Thyroid gland (tissue), 4 donors: ENCODE measurements at regions not wholly inside any gene's neighbourhood (a gene's known extent, or its start where the extent isn't known, plus 50 kb on each side); places are given as distances from the start of the nearest gene placed in this dataset.
"Not testable (repeated sequence)": the region's sequence is repeated elsewhere in the genome, so short reads cannot be mapped to it uniquely, and the experiment has no call there.

Experiments used
- DNase-seq, 2 donors: peaks; one replicate each; pipeline ENCODE4 v3.0.0-alpha.2; 2019
- H3K27ac ChIP-seq, 3 donors: fragments of 200-600 bp; sonication (generic); 1 replicate in 2 of 3; 2 replicates in 1 of 3; pipeline ENCODE4 v1.5.1; 2016 to 2019; ENCODE audit warnings: mild to moderate bottlenecking in 1 of 3, moderate library complexity in 1 of 3
- H3K27me3 ChIP-seq: fragments of 200-600 bp; sonication (generic); one replicate; pipeline ENCODE4 v1.5.1; 2019
- H3K36me3 ChIP-seq, 2 donors: fragments of 200-600 bp; sonication (generic); one replicate each; pipeline ENCODE4 v1.5.1; 2016 to 2019
- H3K4me1 ChIP-seq, 2 donors: fragments of 200-600 bp; sonication (generic); one replicate each; pipeline ENCODE4 v1.5.1; 2017 to 2019
- H3K4me3 ChIP-seq, 3 donors: fragments of 200-600 bp; sonication (generic); replicated peaks in 1 of 3; 1 replicate in 2 of 3; 2 replicates in 1 of 3; pipeline ENCODE4 v1.5.1; 2016; ENCODE audit warnings: mild to moderate bottlenecking in 1 of 3
- H3K9me3 ChIP-seq: fragments of 200-600 bp; sonication (generic); one replicate; pipeline ENCODE4 v1.5.1; 2017
- CTCF ChIP-seq, 6 experiments: fragments of 200-600 bp in 3 of 6; fragments of 450-650 bp in 3 of 6; sonication (generic) in 3 of 6; IDR thresholded peaks; one replicate each; pipeline ENCODE4 v1.5.1; 2016 to 2019; ENCODE audit warnings: antibody characterized with exemption in 6 of 6, mild to moderate bottlenecking in 2 of 6, inconsistent platforms in 1 of 6, moderate library complexity in 1 of 6
- POLR2A ChIP-seq, 2 donors: fragments of 450-650 bp; IDR thresholded peaks; one replicate each; pipeline ENCODE4 v1.6.1; 2017; ENCODE audit warnings: antibody characterized with exemption in 2 of 2, mild to moderate bottlenecking in 2 of 2, moderate library complexity in 1 of 2
- WGBS, 2 donors: methylation state at CpG; one replicate each; pipeline ENCODE4 v1.1.5; 2017; 5-methylcytosine and 5-hydroxymethylcytosine counted together
- intact Hi-C: fragments of 100-400 bp; cut with DNase I; formaldehyde crosslinking; loops from one replicate; pipeline ENCODE4 v1.15.1; 2023

DNA sequence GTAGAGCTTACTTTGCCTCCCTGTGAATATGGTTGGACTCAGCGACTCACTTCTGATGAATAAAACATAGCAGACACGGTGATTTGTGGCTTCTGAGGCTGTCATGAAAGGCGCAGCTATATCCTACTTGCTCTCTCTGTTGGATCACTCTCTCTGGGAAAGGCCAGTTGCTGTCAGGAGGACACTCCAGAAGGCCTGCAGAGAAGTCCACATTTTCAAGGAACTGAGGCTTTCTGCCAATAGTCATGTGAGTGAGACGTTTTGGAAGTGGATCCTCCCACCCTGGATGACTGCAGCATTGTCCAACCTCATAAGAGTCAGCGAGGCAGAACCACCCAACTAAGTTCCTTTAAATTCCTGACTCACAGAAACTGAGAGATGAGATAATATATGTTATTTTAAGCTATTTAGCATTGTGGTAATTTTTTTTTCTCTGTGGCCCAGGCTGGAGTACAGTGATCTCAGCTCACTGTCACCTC lies 156.0 kb upstream of the MAST4 start:
- Histone ChIP-seq H3K9me3 (no peaks in the 10 kb centered on the region), H3K27me3 (no peaks in the 10 kb centered on the region), H3K4me3 (no peak overlapping the region), H3K27ac (no peak overlapping the region), H3K4me1 (no peaks in the 10 kb centered on the region), H3K36me3 (no peaks in the 10 kb centered on the region)
- TF ChIP-seq POLR2A (IDR thresholded peaks at IDR 0.05): no peak
- TF ChIP-seq CTCF (IDR thresholded peaks at IDR 0.05): no peak
- intact Hi-C loops: no loop called here
- DNase-seq: no peak
- 62 to 68% methylated on average over 5 of the region's 5 CpGs for WGBS, 2 donors

DNA sequence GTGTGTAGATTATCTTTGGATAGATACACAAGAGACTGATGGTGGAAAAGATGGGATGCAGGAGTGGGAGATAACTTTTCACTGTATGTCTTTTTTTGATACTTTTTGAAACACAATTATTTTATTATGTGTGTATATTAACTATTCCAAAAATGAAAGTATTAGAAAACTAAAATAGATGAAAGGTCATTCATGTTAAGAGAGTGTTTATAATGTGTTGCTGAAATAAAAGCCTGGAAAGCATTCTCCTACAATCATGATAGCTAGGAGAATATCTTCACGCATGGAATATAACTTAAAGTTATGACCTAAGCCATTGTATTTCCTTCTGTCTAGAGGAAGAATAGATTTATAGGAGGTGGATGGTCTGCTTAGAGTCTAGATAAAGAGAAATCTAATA lies 154.8 kb upstream of the MAST4 start:
- no peak for DNase-seq
- Histone ChIP-seq H3K27ac (no peak overlapping the region), H3K4me1 (no peaks in the 10 kb centered on the region), H3K4me3 (no peak overlapping the region), H3K9me3 (no peaks in the 10 kb centered on the region), H3K27me3 (no peaks in the 10 kb centered on the region), H3K36me3 (no peaks in the 10 kb centered on the region)
- intact Hi-C loops: no loop called here
- TF ChIP-seq CTCF (IDR thresholded peaks at IDR 0.05) (no peak), POLR2A (IDR thresholded peaks at IDR 0.05) (no peak)
- WGBS, 2 donors: 93 to 94% methylated on average over 1 of the region's 1 CpG

- Histone ChIP-seq H3K36me3 (no peaks in the 10 kb centered on the region), H3K27ac (no peak overlapping the region), H3K4me1 (no peaks in the 10 kb centered on the region), H3K4me3 (no peak overlapping the region), H3K9me3 (no peaks in the 10 kb centered on the region), H3K27me3 (no peaks in the 10 kb centered on the region)
- no peak for DNase-seq
- intact Hi-C loops: no loop called here
- TF ChIP-seq CTCF (IDR thresholded peaks at IDR 0.05) (no peak), POLR2A (IDR thresholded peaks at IDR 0.05) (no peak)
- 73 to 80% methylated on average over 5 of the region's 5 CpGs for WGBS, 2 donors
Observed at GRCh38 chr5:66442951-66443445, 153.2 kb upstream of the MAST4 start.

GRCh38 chr5:66443462-66444130 lies 152.6 kb upstream of the MAST4 start:
- Histone ChIP-seq H3K9me3 (no peaks in the 10 kb centered on the region), H3K27ac (no peak overlapping the region), H3K4me3 (no peak overlapping the region), H3K4me1 (no peaks in the 10 kb centered on the region), H3K36me3 (no peaks in the 10 kb centered on the region), H3K27me3 (no peaks in the 10 kb centered on the region)
- TF ChIP-seq CTCF (IDR thresholded peaks at IDR 0.05) (no peak), POLR2A (IDR thresholded peaks at IDR 0.05) (no peak)
- DNase-seq: no peak
- intact Hi-C loops: no loop called here
- WGBS, 2 donors: 87 to 91% methylated on average over 4 of the region's 4 CpGs

GRCh38 chr5:66448070-66448469 lies 148.1 kb upstream of the MAST4 start:
- H3K27me3 ChIP-seq, H3K4me1 ChIP-seq, H3K4me3 ChIP-seq, DNase-seq, H3K27ac ChIP-seq, H3K36me3 ChIP-seq, H3K9me3 ChIP-seq, intact Hi-C loops: not testable (repeated sequence)
- 100% methylated on average over 1 of the region's 1 CpG for WGBS, 2 donors
